HAP-1 (cell line): ENCODE measurements at regions not wholly inside any gene's neighbourhood (a gene's known extent, or its start where the extent isn't known, plus 50 kb on each side); places are given as distances from the start of the nearest gene placed in this dataset.

Source experiments
- DNase-seq, 2 experiments: peaks; one replicate each; pipeline ENCODE4 v3.0.0-alpha.2; 2016 to 2020; ENCODE audit warnings: low spot score in 2 of 2
- H3K27me3 ChIP-seq: fragments of 250-450 bp; sonication (Bioruptor Pico); 2 replicates; pipeline ENCODE4 v1.5.1; 2020; ENCODE audit warnings: low read depth, mild to moderate bottlenecking, moderate library complexity
- H3K36me3 ChIP-seq: fragments of 250-450 bp; sonication (Bioruptor Pico); replicated peaks from 2 replicates; pipeline ENCODE4 v1.5.1; 2020; ENCODE audit warnings: mild to moderate bottlenecking
- H3K4me1 ChIP-seq: fragments of 250-450 bp; sonication (Bioruptor Pico); 2 replicates; pipeline ENCODE4 v1.5.1; 2020; ENCODE audit warnings: mild to moderate bottlenecking
- H3K4me3 ChIP-seq: fragments of 250-450 bp; sonication (Bioruptor Pico); 2 replicates; pipeline ENCODE4 v1.5.1; 2020; ENCODE audit warnings: mild to moderate bottlenecking, moderate library complexity
- H3K9me3 ChIP-seq: fragments of 250-450 bp; sonication (Bioruptor Pico); 2 replicates; pipeline ENCODE4 v1.5.1; 2020; ENCODE audit warnings: mild to moderate bottlenecking, moderate library complexity
- in situ Hi-C: fragments of 300-500 bp; cut with MboI; formaldehyde crosslinking; loops from 3 replicates; pipeline ENCODE4 v1.14.3; 2020; ENCODE audit warnings: low sequenced_read_pairs, inconsistent platforms, mixed read lengths

DNA sequence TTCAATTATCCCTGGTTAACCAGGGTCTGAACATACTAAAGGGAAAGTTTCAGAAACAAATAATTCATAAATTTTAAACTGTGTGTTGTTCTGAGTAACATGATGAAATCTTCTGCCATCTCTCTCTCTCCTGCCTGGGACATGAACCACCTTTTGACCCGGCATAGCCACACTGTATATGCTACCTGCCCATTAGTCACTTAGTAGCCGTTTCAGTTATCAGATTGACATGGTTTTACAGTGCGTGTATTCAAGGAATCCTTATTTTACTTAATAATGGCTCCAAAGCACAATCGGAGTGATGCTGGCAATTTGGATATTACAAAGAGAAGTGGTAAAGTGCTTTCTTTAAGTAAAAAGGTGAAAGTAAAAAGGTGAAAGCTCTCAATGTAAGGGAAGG, 227.1 kb upstream of the CCDC179 start:
- H3K4me1 ChIP-seq: no peaks in the 10 kb centered on the region
- in situ Hi-C loops: no loop called here
- H3K9me3 ChIP-seq: no peaks in the 10 kb centered on the region
- H3K4me3 ChIP-seq: no peak overlapping the region
- no peaks in the 10 kb centered on the region for H3K36me3 ChIP-seq
- DNase-seq: no peak
- H3K27me3 ChIP-seq: no peaks in the 10 kb centered on the region

DNA sequence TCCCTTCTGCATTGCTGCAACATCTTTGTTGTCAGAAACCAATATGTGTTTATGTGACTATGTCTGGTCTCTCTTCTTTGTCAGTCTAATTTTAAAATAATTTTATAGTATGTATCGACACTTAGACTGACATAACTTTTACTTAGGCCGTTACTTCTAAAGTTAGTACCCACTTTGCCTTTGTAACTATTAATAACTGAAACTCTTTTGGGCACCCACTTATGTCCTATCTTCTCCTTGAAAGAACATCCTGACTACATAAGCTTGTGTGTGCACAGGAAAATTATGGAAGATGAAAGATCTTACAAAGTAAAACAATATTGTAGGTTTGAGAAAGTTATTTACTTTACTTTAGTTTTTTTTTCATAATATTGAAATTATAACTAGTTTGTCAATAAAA, 230.4 kb upstream of the CCDC179 start:
- no peak for DNase-seq
- no peaks in the 10 kb centered on the region for H3K4me1 ChIP-seq
- H3K36me3 ChIP-seq: no peaks in the 10 kb centered on the region
- H3K9me3 ChIP-seq: no peaks in the 10 kb centered on the region
- no peak overlapping the region for H3K4me3 ChIP-seq
- H3K27me3 ChIP-seq: no peaks in the 10 kb centered on the region
- in situ Hi-C loops: no loop called here

DNA sequence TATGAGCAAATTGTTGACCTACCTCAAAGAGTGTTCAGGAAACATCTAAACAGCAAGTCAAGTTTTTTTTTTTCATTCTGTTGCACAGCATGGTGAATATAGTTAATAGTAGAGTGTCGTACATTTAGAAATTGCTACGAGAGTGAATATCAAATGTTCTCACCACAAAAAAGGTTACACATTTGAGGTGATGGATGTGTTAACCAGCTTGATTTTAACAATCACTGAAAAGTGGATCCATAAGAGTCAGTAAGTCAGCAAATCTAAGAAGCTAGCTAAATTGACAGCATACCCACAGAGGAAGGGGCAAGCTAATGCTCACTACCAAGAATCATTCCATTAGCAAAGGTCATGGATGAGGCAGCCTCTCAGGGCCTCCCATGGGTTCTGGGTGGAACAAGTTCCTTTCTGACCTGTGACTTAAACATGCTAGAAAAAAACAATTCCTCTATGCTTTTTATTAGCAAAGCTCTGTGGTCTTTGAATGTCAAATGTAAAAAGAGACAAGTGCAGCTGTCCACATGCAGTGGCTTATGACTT, 235.4 kb upstream of the CCDC179 start:
- Histone ChIP-seq H3K27me3 (no peaks in the 10 kb centered on the region), H3K36me3 (no peaks in the 10 kb centered on the region), H3K4me3 (no peak overlapping the region), H3K4me1 (no peaks in the 10 kb centered on the region), H3K9me3 (no peaks in the 10 kb centered on the region)
- DNase-seq: no peak
- in situ Hi-C loops: no loop called here

DNA sequence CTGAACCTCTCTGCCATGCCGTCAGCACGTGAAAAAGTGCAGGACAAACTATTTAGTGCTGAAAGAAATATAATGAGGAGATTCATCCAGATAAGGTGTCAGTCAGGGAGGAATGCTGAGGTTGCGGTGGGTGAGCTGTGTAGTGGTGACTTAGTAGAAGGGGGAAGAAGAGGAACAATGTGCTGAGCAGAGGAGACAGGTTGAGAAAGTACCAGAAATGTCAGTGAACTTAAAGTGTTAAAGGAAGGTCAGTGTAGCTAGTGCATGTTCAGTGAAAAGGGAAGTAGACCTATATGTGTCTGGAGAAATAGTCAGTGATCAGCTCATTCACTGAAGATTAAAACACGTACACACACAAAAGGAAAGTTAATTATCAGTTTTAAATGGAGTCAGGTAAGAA, 237.6 kb upstream of the CCDC179 start:
- in situ Hi-C loops: no loop called here
- no peaks in the 10 kb centered on the region for H3K9me3 ChIP-seq
- H3K27me3 ChIP-seq: no peaks in the 10 kb centered on the region
- H3K4me1 ChIP-seq: no peaks in the 10 kb centered on the region
- H3K36me3 ChIP-seq: no peaks in the 10 kb centered on the region
- H3K4me3 ChIP-seq: no peak overlapping the region
- no peak for DNase-seq

DNA sequence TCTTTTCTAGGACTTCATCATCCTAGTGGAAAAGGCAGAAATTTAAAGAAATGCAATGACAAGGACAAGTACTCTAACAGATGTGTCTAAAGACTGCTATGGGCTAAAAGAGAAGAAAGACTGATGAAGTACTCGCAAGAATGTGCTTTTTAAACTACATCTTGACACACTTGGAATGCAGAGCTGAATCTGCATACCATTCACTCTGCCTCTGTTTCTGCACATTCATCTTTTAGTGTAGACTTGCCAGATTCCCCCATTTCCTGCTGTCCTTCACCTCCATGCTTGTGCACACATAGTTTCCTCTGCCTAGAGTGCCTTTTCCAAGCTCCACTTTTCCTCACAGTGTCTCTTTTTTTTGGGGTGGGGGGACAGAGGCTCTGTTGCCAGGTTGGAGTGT, 239.0 kb upstream of the CCDC179 start:
- Histone ChIP-seq H3K4me1 (no peaks in the 10 kb centered on the region), H3K36me3 (no peaks in the 10 kb centered on the region), H3K9me3 (no peaks in the 10 kb centered on the region), H3K27me3 (no peaks in the 10 kb centered on the region), H3K4me3 (no peak overlapping the region)
- DNase-seq: no peak
- in situ Hi-C loops: no loop called here

DNA sequence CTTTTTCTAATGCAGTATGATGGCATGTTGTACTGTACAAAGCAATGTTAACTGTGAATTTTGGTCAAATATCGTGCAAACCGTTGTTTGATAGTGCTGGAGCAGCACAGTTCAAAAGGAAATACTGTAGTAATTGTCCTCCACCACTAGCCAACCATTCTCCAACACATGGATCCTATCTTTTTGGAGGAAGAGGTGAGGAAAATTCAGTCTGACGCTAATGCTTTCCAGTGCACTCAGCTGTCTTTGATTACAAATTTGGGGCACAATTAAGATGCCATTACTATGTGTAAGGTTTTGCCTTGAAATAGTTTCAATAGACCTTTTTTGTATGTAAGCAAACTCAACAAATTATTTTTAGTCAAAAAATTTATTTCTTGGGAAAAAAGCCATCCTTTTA, 240.5 kb upstream of the CCDC179 start:
- Histone ChIP-seq H3K36me3 (no peaks in the 10 kb centered on the region), H3K4me3 (no peak overlapping the region), H3K4me1 (no peaks in the 10 kb centered on the region), H3K27me3 (no peaks in the 10 kb centered on the region), H3K9me3 (no peaks in the 10 kb centered on the region)
- in situ Hi-C loops: no loop called here
- no peak for DNase-seq

DNA sequence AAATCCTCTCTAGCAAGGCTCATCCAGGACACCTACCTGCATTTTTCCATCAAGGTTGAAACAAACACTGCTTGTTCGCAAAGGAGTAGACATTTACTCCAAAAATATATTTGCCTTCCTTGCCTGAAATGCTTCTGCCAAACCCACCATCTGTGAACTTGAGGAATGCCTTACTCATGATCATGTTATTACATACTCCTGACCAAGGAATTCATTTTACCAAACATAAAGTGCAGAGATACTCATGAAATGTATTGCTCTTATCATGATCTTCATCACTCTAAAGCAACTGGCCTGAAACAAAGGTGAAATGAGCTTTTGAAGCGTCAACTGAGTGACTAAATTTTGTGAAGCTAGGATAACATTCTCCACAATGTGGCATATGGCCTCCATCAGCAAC, 243.1 kb upstream of the CCDC179 start:
- no peak for DNase-seq
- in situ Hi-C loops: no loop called here
- Histone ChIP-seq H3K9me3 (no peaks in the 10 kb centered on the region), H3K4me1 (no peaks in the 10 kb centered on the region), H3K4me3 (no peak overlapping the region), H3K27me3 (no peaks in the 10 kb centered on the region), H3K36me3 (no peaks in the 10 kb centered on the region)

DNA sequence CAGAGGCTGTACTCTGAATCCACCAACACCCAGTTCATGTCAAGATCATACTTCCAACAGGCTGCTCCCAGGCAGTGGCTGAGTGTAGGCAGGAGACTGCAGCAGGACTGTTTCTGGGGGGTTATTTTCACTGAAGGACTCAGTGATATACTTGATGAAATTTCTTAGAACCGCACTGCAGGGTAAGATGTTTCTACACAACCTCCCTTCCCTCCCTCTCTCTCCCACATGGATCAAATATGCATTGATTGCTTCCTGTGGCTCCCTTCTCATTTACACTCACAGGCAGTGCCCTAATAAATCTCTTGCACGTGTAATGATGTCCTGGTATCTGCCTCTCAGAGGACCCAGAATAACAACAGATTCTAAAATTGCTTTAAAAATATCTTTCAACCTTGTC, 251.3 kb upstream of the CCDC179 start:
- no peak for DNase-seq
- H3K4me3 ChIP-seq: no peak overlapping the region
- no peaks in the 10 kb centered on the region for H3K36me3 ChIP-seq
- H3K9me3 ChIP-seq: no peaks in the 10 kb centered on the region
- H3K4me1 ChIP-seq: no peaks in the 10 kb centered on the region
- H3K27me3 ChIP-seq: no peaks in the 10 kb centered on the region
- in situ Hi-C loops: no loop called here

DNA sequence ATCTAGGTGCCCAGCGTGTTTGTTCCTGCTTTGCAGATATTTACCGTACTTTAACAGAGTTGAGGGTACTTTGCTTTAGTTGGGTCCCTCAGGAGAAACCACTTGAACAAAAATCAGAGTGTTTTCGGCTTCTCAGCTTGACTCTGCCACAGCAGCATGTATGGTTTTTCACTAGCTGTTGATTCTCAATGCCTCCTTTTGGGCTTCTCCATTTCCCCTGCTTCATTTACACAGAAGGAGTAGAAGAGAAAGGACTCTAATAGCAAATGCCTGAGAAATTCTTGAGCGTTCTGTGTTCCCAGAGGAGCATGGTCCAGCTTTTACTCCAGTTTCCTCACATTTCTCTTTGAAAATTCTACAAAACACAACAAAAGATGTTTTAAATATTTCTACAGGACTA, 252.1 kb upstream of the CCDC179 start:
- H3K4me3 ChIP-seq: no peak overlapping the region
- H3K27me3 ChIP-seq: no peaks in the 10 kb centered on the region
- H3K9me3 ChIP-seq: no peaks in the 10 kb centered on the region
- in situ Hi-C loops: no loop called here
- no peak for DNase-seq
- no peaks in the 10 kb centered on the region for H3K4me1 ChIP-seq
- no peaks in the 10 kb centered on the region for H3K36me3 ChIP-seq

DNA sequence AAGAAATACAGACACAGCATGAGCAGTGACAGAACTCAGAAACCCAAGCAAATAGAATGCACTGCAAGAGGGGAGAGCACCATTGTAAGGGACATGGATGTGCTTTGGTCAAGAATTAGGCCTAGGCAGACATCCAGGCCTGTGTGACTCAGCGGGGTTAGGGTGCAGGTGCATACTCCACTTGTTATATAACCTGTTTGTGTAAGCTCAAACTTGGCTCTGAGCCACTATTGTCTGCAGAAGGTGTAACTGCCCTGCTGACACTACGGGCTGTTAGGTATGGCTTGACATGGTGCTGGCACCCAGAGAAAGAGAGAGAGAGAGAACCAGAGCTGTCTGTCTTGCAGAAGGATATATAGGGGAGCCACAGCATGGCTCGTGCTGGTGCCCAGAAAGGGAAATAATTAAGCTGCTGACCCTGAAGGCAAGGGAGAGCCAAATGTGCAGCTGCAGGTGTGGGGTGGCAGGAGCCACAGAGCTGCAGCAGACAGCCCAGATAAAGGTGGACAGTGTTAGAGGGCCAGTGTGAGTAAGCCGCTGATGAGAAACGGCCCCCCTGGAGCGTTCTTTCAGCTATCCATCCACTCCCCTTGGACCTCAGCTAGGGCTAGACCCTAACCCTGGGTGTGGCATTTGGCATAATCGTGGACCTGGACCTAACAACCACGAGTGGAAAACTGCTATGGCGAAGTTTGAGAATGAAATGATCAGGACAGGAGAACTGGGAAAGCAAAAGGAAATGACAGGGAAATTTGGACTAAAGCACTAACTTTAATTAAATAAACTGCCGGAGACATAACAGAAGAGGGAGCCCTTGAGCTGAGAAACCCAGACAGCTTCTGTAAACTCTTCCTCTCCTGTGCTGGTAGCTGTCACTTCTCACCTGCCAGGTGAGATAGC, 253.0 kb upstream of the CCDC179 start:
- in situ Hi-C loops: no loop called here
- no peaks in the 10 kb centered on the region for H3K9me3 ChIP-seq
- peak; percentile 54 to 60 for DNase-seq

DNA sequence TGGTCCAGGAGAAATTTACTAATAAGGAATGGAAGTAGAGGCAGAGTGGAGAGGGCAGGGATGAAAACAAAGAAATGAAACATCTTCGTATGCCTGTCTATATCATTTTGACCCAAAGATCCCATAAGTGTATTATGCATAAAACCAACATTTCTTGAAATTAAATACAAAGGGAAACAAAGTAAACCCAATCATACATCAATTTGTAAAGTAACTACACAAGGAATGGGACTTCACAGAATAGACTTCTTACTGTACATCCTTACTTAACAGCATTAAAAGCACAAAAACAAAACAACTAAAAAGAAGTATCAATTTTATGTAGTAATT, 253.6 kb upstream of the CCDC179 start:
- Histone ChIP-seq H3K9me3 (no peaks in the 10 kb centered on the region), H3K4me3 (no peak overlapping the region), H3K4me1 (no peaks in the 10 kb centered on the region), H3K27me3 (no peaks in the 10 kb centered on the region), H3K36me3 (no peaks in the 10 kb centered on the region)
- no peak for DNase-seq
- in situ Hi-C loops: no loop called here

More for the DNA sequence above, 253.0 kb upstream of the CCDC179 start:
- Histone ChIP-seq H3K4me1 (no peaks in the 10 kb centered on the region), H3K36me3 (no peaks in the 10 kb centered on the region), H3K27me3 (no peaks in the 10 kb centered on the region), H3K4me3 (no peak overlapping the region)

DNA sequence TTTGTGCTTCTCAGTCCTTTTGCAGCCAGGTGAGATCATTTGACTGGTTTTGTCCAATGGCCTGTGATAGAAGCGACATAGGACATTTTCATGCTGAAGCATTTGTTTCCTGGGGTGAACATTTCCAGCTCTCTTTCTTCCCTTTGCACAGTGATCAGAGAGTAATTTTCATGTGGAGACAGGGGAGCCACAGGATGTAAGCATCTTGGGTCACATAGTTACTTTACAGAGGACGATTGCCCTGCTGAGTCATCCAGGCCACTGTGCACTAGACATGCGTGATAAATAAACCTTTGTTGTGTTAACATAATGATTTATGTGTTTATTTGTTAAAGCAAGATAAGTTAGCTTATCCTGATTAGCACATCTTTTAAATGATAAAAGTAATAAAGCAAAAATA, 263.5 kb upstream of the CCDC179 start:
- in situ Hi-C loops: no loop called here
- H3K9me3 ChIP-seq: no peaks in the 10 kb centered on the region
- no peaks in the 10 kb centered on the region for H3K27me3 ChIP-seq
- no peaks in the 10 kb centered on the region for H3K36me3 ChIP-seq
- peak; percentile 43 to 49 for DNase-seq
- H3K4me1 ChIP-seq: peaks cover 27% of the 10 kb centered on the region
- no peak overlapping the region for H3K4me3 ChIP-seq

DNA sequence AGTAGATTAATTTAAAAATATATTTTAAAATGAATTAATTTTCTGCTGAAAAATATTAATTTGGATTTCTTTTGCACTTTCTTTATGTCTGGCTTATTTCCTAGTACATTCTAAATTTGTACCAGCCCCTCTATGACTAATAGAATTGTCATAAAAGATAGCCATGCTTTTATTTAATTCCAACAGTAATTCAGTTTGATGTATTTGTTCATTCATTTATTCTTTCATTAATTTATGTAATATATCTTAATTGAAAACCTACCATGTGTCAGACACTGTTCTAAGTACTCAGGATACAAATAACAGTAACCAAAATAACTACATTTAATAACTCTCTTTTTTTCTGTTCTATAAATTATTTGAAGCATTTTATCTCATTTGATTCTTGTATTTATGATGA, 264.0 kb upstream of the CCDC179 start:
- H3K4me1 ChIP-seq: peaks cover 27% of the 10 kb centered on the region
- no peaks in the 10 kb centered on the region for H3K36me3 ChIP-seq
- no peaks in the 10 kb centered on the region for H3K9me3 ChIP-seq
- no peak for DNase-seq
- H3K4me3 ChIP-seq: no peak overlapping the region
- H3K27me3 ChIP-seq: no peaks in the 10 kb centered on the region
- in situ Hi-C loops: no loop called here

DNA sequence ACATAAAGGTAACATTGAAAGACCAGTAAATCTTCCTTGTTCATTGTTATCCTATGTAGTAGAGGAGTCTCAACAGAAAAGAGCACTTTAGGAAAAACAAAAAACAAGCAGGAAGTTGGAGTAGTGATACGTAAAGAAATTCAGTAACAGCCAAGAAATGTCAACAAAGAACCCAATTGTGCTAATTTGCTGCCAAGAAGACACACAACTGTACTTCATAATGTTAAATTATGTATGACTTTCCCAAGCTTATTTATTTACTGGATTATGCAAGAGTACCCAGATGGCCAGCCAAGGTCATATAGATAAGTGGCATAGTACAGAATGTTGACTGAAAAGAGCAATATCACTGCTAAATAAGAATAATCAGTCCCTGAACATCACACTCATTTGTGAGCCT, 264.7 kb upstream of the CCDC179 start:
- DNase-seq: no peak
- Histone ChIP-seq H3K4me3 (no peak overlapping the region), H3K27me3 (no peaks in the 10 kb centered on the region), H3K4me1 (peaks cover 27% of the 10 kb centered on the region), H3K9me3 (no peaks in the 10 kb centered on the region), H3K36me3 (no peaks in the 10 kb centered on the region)
- in situ Hi-C loops: no loop called here

DNA sequence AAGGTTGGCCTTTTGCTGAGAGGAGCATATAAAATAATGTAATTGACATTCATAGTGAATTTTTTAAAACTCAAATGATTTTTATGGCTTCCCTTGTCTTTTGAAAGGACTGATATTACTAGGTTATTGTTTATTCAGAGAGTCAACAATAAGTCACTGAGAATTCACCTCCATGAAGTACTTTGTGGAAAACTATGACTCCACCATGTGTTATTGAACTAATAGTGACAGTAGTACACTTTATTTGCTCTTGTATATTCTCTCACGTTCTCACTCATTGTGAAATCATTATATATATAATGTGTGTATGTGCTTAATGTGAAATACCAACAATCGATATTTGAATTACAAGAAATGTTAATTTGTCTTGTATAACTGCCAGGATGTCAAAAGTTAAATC, 267.4 kb upstream of the CCDC179 start:
- H3K27me3 ChIP-seq: no peaks in the 10 kb centered on the region
- no peaks in the 10 kb centered on the region for H3K36me3 ChIP-seq
- H3K9me3 ChIP-seq: 0 out of 2 replicates have a peak, but pooled peaks cover 3% of the 10 kb centered on the region
- no peak for DNase-seq
- peaks cover 27% of the 10 kb centered on the region for H3K4me1 ChIP-seq
- in situ Hi-C loops: no loop called here
- H3K4me3 ChIP-seq: no peak overlapping the region
